ENCODE measurements at regions not wholly inside any gene's neighbourhood (a gene's known extent, or its start where the extent isn't known, plus 50 kb on each side); places are given as distances from the start of the nearest gene placed in this dataset.

GRCh38 chr5:116703328-116703727 is 128.7 kb upstream of the SEMA6A start:
- DNase-seq, result no peak

- DNase-seq, result no peak
These were observed 128.2 kb upstream of the SEMA6A start for GRCh38 chr5:116702776-116703175.

- no peak for DNase-seq
These were observed 124.7 kb upstream of the SEMA6A start for GRCh38 chr5:116699332-116699731.

GRCh38 chr5:116696366-116696765 is 121.7 kb upstream of the SEMA6A start:
- no peak for DNase-seq

- no peak for DNase-seq
These were observed 121.1 kb upstream of the SEMA6A start for GRCh38 chr5:116695681-116696080.

GRCh38 chr5:116686438-116686837 is 111.8 kb upstream of the SEMA6A start:
- no peak for DNase-seq

- DNase-seq, result no peak
These were observed 111.3 kb upstream of the SEMA6A start for GRCh38 chr5:116685931-116686330.

GRCh38 chr5:116685069-116685468 is 110.4 kb upstream of the SEMA6A start:
- DNase-seq, result no peak

GRCh38 chr5:116681334-116682013 is 106.9 kb upstream of the SEMA6A start:
- DNase-seq, result peak; percentile 5 to 58

GRCh38 chr5:116675626-116675910 is 100.9 kb upstream of the SEMA6A start:
- DNase-seq, result no peak

GRCh38 chr5:116674881-116675625 is 100.4 kb upstream of the SEMA6A start:
- DNase-seq, result no peak

- DNase-seq, result no peak
These were observed 98.8 kb upstream of the SEMA6A start for GRCh38 chr5:116673453-116673852.

GRCh38 chr5:116672203-116672602 is 97.6 kb upstream of the SEMA6A start:
- no peak for DNase-seq

GRCh38 chr5:116671211-116671736 is 96.7 kb upstream of the SEMA6A start:
- DNase-seq, result no peak

GRCh38 chr5:116669261-116670031 is 94.8 kb upstream of the SEMA6A start:
- no peak for DNase-seq

GRCh38 chr5:116668390-116668789 is 93.8 kb upstream of the SEMA6A start:
- no peak for DNase-seq

- no peak for DNase-seq
These were observed 92.3 kb upstream of the SEMA6A start for GRCh38 chr5:116666901-116667300.

- DNase-seq, result no peak
These were observed 90.4 kb upstream of the SEMA6A start for GRCh38 chr5:116664988-116665387.

GRCh38 chr5:116663081-116663480 is 88.5 kb upstream of the SEMA6A start:
- no peak for DNase-seq

GRCh38 chr5:116661419-116661818 is 86.8 kb upstream of the SEMA6A start:
- no peak for DNase-seq

GRCh38 chr5:116660929-116661328 is 86.3 kb upstream of the SEMA6A start:
- no peak for DNase-seq

GRCh38 chr5:116658830-116659229 is 84.2 kb upstream of the SEMA6A start:
- no peak for DNase-seq

- no peak for DNase-seq
These were observed 83.5 kb upstream of the SEMA6A start for GRCh38 chr5:116658141-116658540.

GRCh38 chr5:116655431-116655830 is 80.8 kb upstream of the SEMA6A start:
- no peak for DNase-seq

All from inflammatory macrophage treated with lipopolysaccharide for 1 hour (primary cell).